H1 (cell line): ENCODE measurements at regions not wholly inside any gene's neighbourhood (a gene's known extent, or its start where the extent isn't known, plus 50 kb on each side); places are given as distances from the start of the nearest gene placed in this dataset.

Experiments
- BACH1 ChIP-seq: IDR thresholded peaks from 2 replicates; pipeline ENCODE4 v1.6.1; 2012; ENCODE audit warnings: low read length, improper control_type of control experiment
- EGR1 ChIP-seq: IDR thresholded peaks from 2 replicates; pipeline ENCODE4 v1.6.1; 2011; ENCODE audit warnings: low read depth, low read length, borderline replicate concordance
- GABPA ChIP-seq: IDR thresholded peaks from 2 replicates; pipeline ENCODE4 v1.6.1; 2011; ENCODE audit warnings: mild to moderate bottlenecking, low read length, moderate library complexity, borderline replicate concordance; ENCODE audit not compliant: insufficient read depth
- POLR2A ChIP-seq, 2 experiments: IDR thresholded peaks; 1 replicate in 1 of 2; 2 replicates in 1 of 2; pipeline ENCODE4 v1.6.1; 2011; ENCODE audit warnings: low read depth in 2 of 2, low read length in 2 of 2, mild to moderate bottlenecking in 2 of 2; ENCODE audit errors: control extremely low read depth in 1 of 2
- POLR2AphosphoS5 ChIP-seq: IDR thresholded peaks from 2 replicates; pipeline ENCODE4 v1.6.1; 2011; ENCODE audit warnings: low read depth, low read length
- RFX5 ChIP-seq: IDR thresholded peaks from 2 replicates; pipeline ENCODE4 v1.6.1; 2011; ENCODE audit warnings: low read depth, low read length, improper control_type of control experiment, borderline replicate concordance
- TAF7 ChIP-seq: optimal IDR thresholded peaks from 2 replicates; pipeline ENCODE3; 2011; ENCODE audit warnings: low read depth, mild to moderate bottlenecking, inconsistent platforms, low read length, moderate library complexity, borderline replicate concordance
- TBP ChIP-seq: IDR thresholded peaks from 2 replicates; pipeline ENCODE4 v1.6.1; 2011; ENCODE audit warnings: low read depth, low read length, improper control_type of control experiment
- TF ChIP-seq, protein P1 (sequence below), 3 experiments: IDR thresholded peaks; 1 replicate in 2 of 3; 2 replicates in 1 of 3; pipeline versions ENCODE4 v1.5.1 to v1.6.1; 2011; ENCODE audit warnings: low read length in 3 of 3, mild to moderate bottlenecking in 3 of 3, inconsistent platforms in 2 of 3, low read depth in 1 of 3, moderate library complexity in 1 of 3; ENCODE audit not compliant: insufficient read depth in 1 of 3; ENCODE audit errors: control extremely low read depth in 1 of 3

DNA sequence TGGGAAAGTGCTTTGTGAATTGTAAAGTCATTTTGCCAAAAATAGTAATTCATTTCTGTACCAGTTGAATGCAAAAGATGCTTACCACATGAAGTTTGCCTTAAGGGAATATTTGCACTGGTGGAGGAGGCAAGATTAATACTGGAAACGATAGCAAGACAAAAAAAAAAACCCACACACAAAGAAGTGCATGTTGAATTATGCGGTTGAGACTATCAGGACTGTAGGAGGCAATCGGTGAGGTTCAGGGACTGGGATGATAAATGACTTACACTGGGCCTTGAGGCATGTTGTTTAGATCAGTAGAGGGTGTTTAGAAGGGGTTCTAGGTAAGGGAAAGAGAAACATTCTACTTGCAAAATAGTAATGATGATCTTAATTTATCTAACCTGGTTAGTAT, 142.2 kb upstream of the HMGA2 start:
- TF ChIP-seq, protein P1, sequence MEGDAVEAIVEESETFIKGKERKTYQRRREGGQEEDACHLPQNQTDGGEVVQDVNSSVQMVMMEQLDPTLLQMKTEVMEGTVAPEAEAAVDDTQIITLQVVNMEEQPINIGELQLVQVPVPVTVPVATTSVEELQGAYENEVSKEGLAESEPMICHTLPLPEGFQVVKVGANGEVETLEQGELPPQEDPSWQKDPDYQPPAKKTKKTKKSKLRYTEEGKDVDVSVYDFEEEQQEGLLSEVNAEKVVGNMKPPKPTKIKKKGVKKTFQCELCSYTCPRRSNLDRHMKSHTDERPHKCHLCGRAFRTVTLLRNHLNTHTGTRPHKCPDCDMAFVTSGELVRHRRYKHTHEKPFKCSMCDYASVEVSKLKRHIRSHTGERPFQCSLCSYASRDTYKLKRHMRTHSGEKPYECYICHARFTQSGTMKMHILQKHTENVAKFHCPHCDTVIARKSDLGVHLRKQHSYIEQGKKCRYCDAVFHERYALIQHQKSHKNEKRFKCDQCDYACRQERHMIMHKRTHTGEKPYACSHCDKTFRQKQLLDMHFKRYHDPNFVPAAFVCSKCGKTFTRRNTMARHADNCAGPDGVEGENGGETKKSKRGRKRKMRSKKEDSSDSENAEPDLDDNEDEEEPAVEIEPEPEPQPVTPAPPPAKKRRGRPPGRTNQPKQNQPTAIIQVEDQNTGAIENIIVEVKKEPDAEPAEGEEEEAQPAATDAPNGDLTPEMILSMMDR (IDR thresholded peaks at IDR 0.05; ENCODE audit: control extremely low read depth in 1 of 3, insufficient read depth in 1 of 3, low read depth in 1 of 3, low read length in 3 of 3), result no peak
- TF ChIP-seq BACH1 (no peak), TBP (no peak), EGR1 (no peak), GABPA (no peak), POLR2A (IDR thresholded peaks at IDR 0.05; ENCODE audit: control extremely low read depth in 1 of 2, low read depth in 2 of 2, low read length in 2 of 2) (no peak), TAF7 (no peak), POLR2AphosphoS5 (no peak), RFX5 (no peak)
